ENCODE measurements at regions not wholly inside any gene's neighbourhood (a gene's known extent, or its start where the extent isn't known, plus 50 kb on each side); places are given as distances from the start of the nearest gene placed in this dataset.

DNA sequence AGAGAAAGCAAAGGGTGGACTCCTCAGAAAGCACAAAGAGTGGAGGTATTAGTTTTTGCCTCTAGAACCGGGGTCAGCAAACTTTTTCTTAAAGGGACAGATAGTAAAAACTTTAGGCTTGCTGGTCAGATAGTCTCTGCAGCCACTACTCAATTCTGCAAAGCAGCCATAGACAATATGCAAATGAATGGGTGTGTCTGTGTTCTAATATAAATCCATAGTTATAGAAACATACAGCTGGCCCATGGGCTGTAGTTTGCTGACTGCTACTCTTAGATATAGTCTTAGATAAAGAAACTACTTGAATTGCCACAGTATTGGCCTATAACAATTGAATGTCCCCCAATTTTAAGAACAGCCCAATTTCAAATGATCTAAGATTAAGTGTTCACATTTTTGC is 101.6 kb upstream of the CACHD1 start:
- CTCF ChIA-PET: no interaction called here
- Histone ChIP-seq H3K4me1 (ENCODE audit: control insufficient read depth, insufficient read depth, low read length) (no peaks in the 10 kb centered on the region), H3K27ac (ENCODE audit: extremely low read depth, low read depth, low read length) (no peak overlapping the region), H3K36me3 (ENCODE audit: control insufficient read depth in 2 of 2, insufficient read depth in 1 of 2, low read length in 2 of 2) (no peaks in the 10 kb centered on the region), H3K4me3 (ENCODE audit: low read depth, low read length) (no peak overlapping the region), H3K9me3 (ENCODE audit: control insufficient read depth, insufficient read depth, low read depth, low read length) (no peaks in the 10 kb centered on the region)
- POLR2A ChIA-PET: no interaction called here
- TF ChIP-seq ZIC2 (tag by site-specific recombination; IDR thresholded peaks at IDR 0.05): no peak
- TF ChIP-seq, protein P1, sequence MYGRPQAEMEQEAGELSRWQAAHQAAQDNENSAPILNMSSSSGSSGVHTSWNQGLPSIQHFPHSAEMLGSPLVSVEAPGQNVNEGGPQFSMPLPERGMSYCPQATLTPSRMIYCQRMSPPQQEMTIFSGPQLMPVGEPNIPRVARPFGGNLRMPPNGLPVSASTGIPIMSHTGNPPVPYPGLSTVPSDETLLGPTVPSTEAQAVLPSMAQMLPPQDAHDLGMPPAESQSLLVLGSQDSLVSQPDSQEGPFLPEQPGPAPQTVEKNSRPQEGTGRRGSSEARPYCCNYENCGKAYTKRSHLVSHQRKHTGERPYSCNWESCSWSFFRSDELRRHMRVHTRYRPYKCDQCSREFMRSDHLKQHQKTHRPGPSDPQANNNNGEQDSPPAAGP (tag by site-specific recombination; IDR thresholded peaks at IDR 0.05): no peak
- no peak for TF ChIP-seq ZNF132 (tag by site-specific recombination; IDR thresholded peaks at IDR 0.05; ENCODE audit: borderline replicate concordance)
- no peak for TF ChIP-seq EGR2 (tag by site-specific recombination; IDR thresholded peaks at IDR 0.05; ENCODE audit: low read depth)
- TF ChIP-seq ZNF510 (tag by site-specific recombination; IDR thresholded peaks at IDR 0.05; ENCODE audit: insufficient replicate concordance): no peak
- TF ChIP-seq ZNF354C (tag by site-specific recombination; IDR thresholded peaks at IDR 0.05; ENCODE audit: borderline replicate concordance, low read depth): no peak
- TF ChIP-seq, protein P2, sequence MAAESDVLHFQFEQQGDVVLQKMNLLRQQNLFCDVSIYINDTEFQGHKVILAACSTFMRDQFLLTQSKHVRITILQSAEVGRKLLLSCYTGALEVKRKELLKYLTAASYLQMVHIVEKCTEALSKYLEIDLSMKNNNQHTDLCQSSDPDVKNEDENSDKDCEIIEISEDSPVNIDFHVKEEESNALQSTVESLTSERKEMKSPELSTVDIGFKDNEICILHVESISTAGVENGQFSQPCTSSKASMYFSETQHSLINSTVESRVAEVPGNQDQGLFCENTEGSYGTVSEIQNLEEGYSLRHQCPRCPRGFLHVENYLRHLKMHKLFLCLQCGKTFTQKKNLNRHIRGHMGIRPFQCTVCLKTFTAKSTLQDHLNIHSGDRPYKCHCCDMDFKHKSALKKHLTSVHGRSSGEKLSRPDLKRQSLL (tag by site-specific recombination; IDR thresholded peaks at IDR 0.05): no peak
- TF ChIP-seq KLF1 (tag by site-specific recombination; IDR thresholded peaks at IDR 0.05): no peak
- TF ChIP-seq, protein P3, sequence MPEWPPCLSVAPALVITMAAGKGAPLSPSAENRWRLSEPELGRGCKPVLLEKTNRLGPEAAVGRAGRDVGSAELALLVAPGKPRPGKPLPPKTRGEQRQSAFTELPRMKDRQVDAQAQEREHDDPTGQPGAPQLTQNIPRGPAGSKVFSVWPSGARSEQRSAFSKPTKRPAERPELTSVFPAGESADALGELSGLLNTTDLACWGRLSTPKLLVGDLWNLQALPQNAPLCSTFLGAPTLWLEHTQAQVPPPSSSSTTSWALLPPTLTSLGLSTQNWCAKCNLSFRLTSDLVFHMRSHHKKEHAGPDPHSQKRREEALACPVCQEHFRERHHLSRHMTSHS (tag by site-specific recombination; IDR thresholded peaks at IDR 0.05): no peak

DNA sequence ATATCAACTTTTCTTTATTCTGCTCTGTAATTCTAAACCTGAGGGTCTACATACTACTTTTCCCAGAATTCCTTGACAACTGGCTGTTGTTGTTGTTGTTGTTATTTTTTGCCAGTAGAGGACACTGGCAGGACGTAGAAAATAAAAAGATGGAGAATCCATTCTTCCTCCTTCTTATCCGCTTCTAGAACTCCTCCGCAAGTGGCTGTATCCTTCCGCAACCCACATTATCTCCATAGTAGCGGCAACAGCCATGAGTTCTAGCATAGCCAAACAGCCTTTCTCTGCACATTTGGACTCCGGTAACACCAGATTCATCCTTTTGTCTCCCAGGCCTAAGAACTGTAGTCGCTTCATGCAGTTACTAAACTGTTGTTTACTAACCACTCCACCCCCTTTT is 91.1 kb upstream of the CACHD1 start:
- H3K9me3 ChIP-seq (ENCODE audit: control insufficient read depth, insufficient read depth, low read depth, low read length): no peaks in the 10 kb centered on the region
- no peak overlapping the region for H3K27ac ChIP-seq (ENCODE audit: extremely low read depth, low read depth, low read length)
- no peaks in the 10 kb centered on the region for H3K4me1 ChIP-seq (ENCODE audit: control insufficient read depth, insufficient read depth, low read length)
- TF ChIP-seq ZNF157 (tag by site-specific recombination; IDR thresholded peaks at IDR 0.05) (no peak), ZNF654 (tag by site-specific recombination; IDR thresholded peaks at IDR 0.05; ENCODE audit: low read depth) (peak; percentile 17; the same call in 1 of the 2 replicates)
- no peaks in the 10 kb centered on the region for H3K36me3 ChIP-seq (ENCODE audit: control insufficient read depth in 2 of 2, insufficient read depth in 1 of 2, low read length in 2 of 2)
- no peak overlapping the region for H3K4me3 ChIP-seq (ENCODE audit: low read depth, low read length)
- ChIA-PET CTCF (interaction anchor here (0.6 kb wide), 1 partner anchor 50 kb away, joined by 3 read pairs; no protein-coding TSS in a partner anchor), POLR2A (no interaction called here)

DNA sequence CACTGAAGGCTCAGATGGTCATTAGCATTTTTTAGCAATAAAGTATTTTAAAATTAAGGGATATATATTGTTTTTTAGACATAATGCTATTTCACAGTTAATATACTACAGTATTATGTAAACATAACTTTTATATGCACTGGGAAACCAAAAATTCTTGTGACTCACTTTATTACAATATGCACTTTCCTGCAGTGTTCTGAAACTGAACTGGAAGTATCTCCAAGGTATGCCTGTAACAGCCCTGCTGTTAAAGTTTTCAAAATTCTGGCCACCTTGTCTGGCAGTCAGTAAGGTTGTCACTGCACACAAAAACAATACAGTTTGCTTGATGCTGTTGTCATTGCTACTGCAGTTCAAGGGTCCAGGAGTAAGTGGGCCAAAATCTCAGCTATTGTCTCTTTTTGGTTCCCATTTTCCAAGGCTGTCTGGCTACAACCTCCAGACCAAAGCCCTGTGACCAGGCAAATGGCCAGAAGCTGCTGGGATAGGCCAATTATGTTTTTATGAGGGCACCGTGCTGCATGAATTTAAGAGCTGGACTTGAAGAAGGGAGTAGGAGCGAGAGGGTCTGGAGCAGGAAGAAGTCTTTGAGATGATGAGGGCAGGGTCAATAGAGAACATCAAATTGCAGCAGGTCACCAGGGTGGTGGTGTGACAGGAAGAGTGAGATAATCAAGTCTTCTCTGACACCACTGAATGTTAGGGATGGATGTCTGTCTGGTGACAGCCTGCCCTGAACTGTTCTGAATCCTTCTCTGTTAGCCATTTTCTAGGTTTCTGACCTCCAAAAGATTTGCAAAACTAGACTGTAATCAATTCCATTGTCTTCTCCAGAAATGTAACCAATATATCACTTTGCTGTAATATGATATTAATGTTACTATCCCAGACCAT is 82.3 kb upstream of the CACHD1 start:
- Histone ChIP-seq H3K4me1 (ENCODE audit: control insufficient read depth, insufficient read depth, low read length) (no peaks in the 10 kb centered on the region; the same call in 1 of the 2 replicates), H3K9me3 (ENCODE audit: control insufficient read depth, insufficient read depth, low read depth, low read length) (no peaks in the 10 kb centered on the region), H3K36me3 (ENCODE audit: control insufficient read depth in 2 of 2, insufficient read depth in 1 of 2, low read length in 2 of 2) (no peaks in the 10 kb centered on the region), H3K27ac (ENCODE audit: extremely low read depth, low read depth, low read length) (no peak overlapping the region), H3K4me3 (ENCODE audit: low read depth, low read length) (no peak overlapping the region)
- CTCF ChIA-PET: interaction anchor here (0.5 to 1.3 kb wide), 2 partner anchors 11 to 114 kb away, joined by 3 to 4 read pairs; no protein-coding TSS in a partner anchor
- TF ChIP-seq ZNF184 (tag by site-specific recombination; IDR thresholded peaks at IDR 0.05) (no peak), ZBTB17 (tag by site-specific recombination; IDR thresholded peaks at IDR 0.05) (0 out of 2 replicates have a peak, but pooled peaks have one; percentile 29), ZNF521 (tag by site-specific recombination; IDR thresholded peaks at IDR 0.05) (no peak)
- POLR2A ChIA-PET: no interaction called here

Data from HEK293 (cell line).